Calu3 (cell line): ENCODE measurements at regions not wholly inside any gene's neighbourhood (a gene's known extent, or its start where the extent isn't known, plus 50 kb on each side); places are given as distances from the start of the nearest gene placed in this dataset.

Source experiments
- BruUV-seq: library from RNA; stranded (reverse); fragments of 400-500 nt; replicated peaks from 2 replicates; lab custom pipeline; 2021; lab: Mats Ljungman, UMichigan
- CTCF ChIA-PET: fragments of 300-600 bp; sonication (Branson Sonifier 250); formaldehyde crosslinking; loops from one replicate; lab custom pipeline; 2022; ENCODE audit warnings: antibody characterized with exemption; lab: Charles Lee
- DNase-seq: peaks from one replicate; pipeline ENCODE4 v3.0.0; 2022
- H3K27ac Mint-ChIP-seq: one replicate; pipeline ENCODE4 v1.8.0; 2022; ENCODE audit warnings: mixed read lengths; ENCODE audit not compliant: unreplicated experiment
- H3K27me3 Mint-ChIP-seq: one replicate; pipeline ENCODE4 v1.8.0; 2022; ENCODE audit warnings: mixed read lengths; ENCODE audit not compliant: unreplicated experiment
- H3K36me3 Mint-ChIP-seq: one replicate; pipeline ENCODE4 v1.8.0; 2022; ENCODE audit warnings: mild to moderate bottlenecking, moderate library complexity, mixed read lengths; ENCODE audit not compliant: insufficient read depth, unreplicated experiment
- H3K4me1 Mint-ChIP-seq: one replicate; pipeline ENCODE4 v1.8.0; 2022; ENCODE audit warnings: mild to moderate bottlenecking, low read depth, mixed read lengths; ENCODE audit not compliant: unreplicated experiment
- H3K4me3 Mint-ChIP-seq: one replicate; pipeline ENCODE4 v1.8.0; 2022; ENCODE audit warnings: mild to moderate bottlenecking, low read depth, moderate library complexity, mixed read lengths; ENCODE audit not compliant: unreplicated experiment
- H3K9me3 Mint-ChIP-seq: one replicate; pipeline ENCODE4 v1.8.0; 2022; ENCODE audit warnings: low read depth, mixed read lengths; ENCODE audit not compliant: unreplicated experiment
- CTCF ChIP-seq: fragments of 200-600 bp; IDR thresholded peaks from one replicate; pipeline ENCODE4 v1.8.0; 2022; ENCODE audit warnings: antibody characterized with exemption; ENCODE audit not compliant: unreplicated experiment
- intact Hi-C: fragments of 100-400 bp; cut with micrococcal nuclease; formaldehyde crosslinking; loops from one replicate; pipeline ENCODE4 v1.10.0; 2022; ENCODE audit not compliant: unreplicated experiment

GRCh38 chr22:23496445-23496833, 83.7 kb downstream of the IGLL1 start:
- H3K27ac Mint-ChIP-seq, result no peak overlapping the region
- H3K4me3 Mint-ChIP-seq, result no peak overlapping the region
- TF ChIP-seq CTCF, result no peak
- CTCF ChIA-PET, result interaction anchor here (1.2 kb wide), 1 partner anchor 12 kb away, joined by 3 read pairs; no protein-coding TSS in a partner anchor
- no TSS peak for BruUV-seq
- H3K4me1 Mint-ChIP-seq, result no peaks in the 10 kb centered on the region
- no peaks in the 10 kb centered on the region for H3K27me3 Mint-ChIP-seq
- intact Hi-C loops, result no loop called here
- H3K9me3 Mint-ChIP-seq, result no peaks in the 10 kb centered on the region
- no peaks in the 10 kb centered on the region for H3K36me3 Mint-ChIP-seq
- no peak for DNase-seq

- intact Hi-C loops, result no loop called here
- H3K27me3 Mint-ChIP-seq, result no peaks in the 10 kb centered on the region
- no peak overlapping the region for H3K27ac Mint-ChIP-seq
- no TSS peak for BruUV-seq
- no peaks in the 10 kb centered on the region for H3K9me3 Mint-ChIP-seq
- DNase-seq, result no peak
- no peaks in the 10 kb centered on the region for H3K4me1 Mint-ChIP-seq
- no peak for TF ChIP-seq CTCF
- CTCF ChIA-PET, result interaction anchor here (1.2 kb wide), 1 partner anchor 12 kb away, joined by 3 read pairs; no protein-coding TSS in a partner anchor
- H3K36me3 Mint-ChIP-seq, result no peaks in the 10 kb centered on the region
- H3K4me3 Mint-ChIP-seq, result no peak overlapping the region
Measured at GRCh38 chr22:23495614-23496444, 84.3 kb downstream of the IGLL1 start.

GRCh38 chr22:23494930-23495266, 85.2 kb downstream of the IGLL1 start:
- Mint-ChIP-seq H3K4me3 (no peak overlapping the region), H3K36me3 (no peaks in the 10 kb centered on the region), H3K27me3 (no peaks in the 10 kb centered on the region), H3K27ac (no peak overlapping the region), H3K9me3 (no peaks in the 10 kb centered on the region), H3K4me1 (no peaks in the 10 kb centered on the region)
- CTCF ChIA-PET, result no interaction called here
- DNase-seq, result no peak
- BruUV-seq, result no TSS peak
- intact Hi-C loops, result no loop called here
- no peak for TF ChIP-seq CTCF

GRCh38 chr22:23485490-23485889, 94.6 kb downstream of the IGLL1 start:
- Mint-ChIP-seq H3K4me1 (no peaks in the 10 kb centered on the region), H3K27me3 (peaks cover 75% of the 10 kb centered on the region), H3K4me3 (no peak overlapping the region), H3K27ac (no peak overlapping the region), H3K36me3 (no peaks in the 10 kb centered on the region), H3K9me3 (no peaks in the 10 kb centered on the region)
- BruUV-seq, result no TSS peak
- intact Hi-C loops, result no loop called here
- CTCF ChIA-PET, result interaction anchor here (0.6 kb wide), 1 partner anchor 272 kb away, joined by 3 read pairs; no protein-coding TSS in a partner anchor
- no peak for TF ChIP-seq CTCF
- no peak for DNase-seq
